ENCODE measurements at regions not wholly inside any gene's neighbourhood (a gene's known extent, or its start where the extent isn't known, plus 50 kb on each side); places are given as distances from the start of the nearest gene placed in this dataset.

- no peak overlapping the region for H3K27ac ChIP-seq (ENCODE audit: low read depth, low read length)
- no peak overlapping the region for H3K4me3 ChIP-seq (replicated peaks in 1 of 2; ENCODE audit: low read depth in 1 of 2, low read length in 2 of 2)
- no peaks in the 10 kb centered on the region for H3K79me2 ChIP-seq (ENCODE audit: insufficient read depth, low read length)
- BruUV-seq (replicated peaks), result no TSS peak
- ChIA-PET POLR2A (no interaction called here), RAD21 (ENCODE audit: low non-redundant PET in 1 of 2, low total read pairs in 2 of 2, uncharacterized antibody in 2 of 2, unreplicated experiment in 2 of 2) (no interaction called here), CTCF (no interaction called here)
- no peak overlapping the region for H2AFZ ChIP-seq (ENCODE audit: low read depth, low read length, poor library complexity, severe bottlenecking)
- intact Hi-C loops (cut with micrococcal nuclease), result no loop called here
- no peak overlapping the region for H3K9ac ChIP-seq (ENCODE audit: low read length)
- ATAC-seq, result no peak
- no peaks in the 10 kb centered on the region for H3K4me1 ChIP-seq (ENCODE audit: control insufficient read depth in 1 of 2, insufficient read depth in 2 of 2, low read length in 2 of 2)
- no peaks in the 10 kb centered on the region for H3K9me2 ChIP-seq (ENCODE audit: insufficient read depth)
- no peaks in the 10 kb centered on the region for H4K20me1 ChIP-seq (ENCODE audit: insufficient read depth)
- H3K9me3 ChIP-seq (ENCODE audit: control insufficient read depth in 1 of 2, insufficient read depth in 1 of 2, low read depth in 1 of 2, low read length in 2 of 2), result no peaks in the 10 kb centered on the region
- TF ChIP-seq ZFX (IDR thresholded peaks at IDR 0.05) (no peak), SRF (IDR thresholded peaks at IDR 0.05; ENCODE audit: low read depth) (no peak), MAX (IDR thresholded peaks at IDR 0.05) (no peak), POLR2AphosphoS5 (IDR thresholded peaks at IDR 0.05; ENCODE audit: low read depth, low read length) (no peak)
- TF ChIP-seq, protein P1, sequence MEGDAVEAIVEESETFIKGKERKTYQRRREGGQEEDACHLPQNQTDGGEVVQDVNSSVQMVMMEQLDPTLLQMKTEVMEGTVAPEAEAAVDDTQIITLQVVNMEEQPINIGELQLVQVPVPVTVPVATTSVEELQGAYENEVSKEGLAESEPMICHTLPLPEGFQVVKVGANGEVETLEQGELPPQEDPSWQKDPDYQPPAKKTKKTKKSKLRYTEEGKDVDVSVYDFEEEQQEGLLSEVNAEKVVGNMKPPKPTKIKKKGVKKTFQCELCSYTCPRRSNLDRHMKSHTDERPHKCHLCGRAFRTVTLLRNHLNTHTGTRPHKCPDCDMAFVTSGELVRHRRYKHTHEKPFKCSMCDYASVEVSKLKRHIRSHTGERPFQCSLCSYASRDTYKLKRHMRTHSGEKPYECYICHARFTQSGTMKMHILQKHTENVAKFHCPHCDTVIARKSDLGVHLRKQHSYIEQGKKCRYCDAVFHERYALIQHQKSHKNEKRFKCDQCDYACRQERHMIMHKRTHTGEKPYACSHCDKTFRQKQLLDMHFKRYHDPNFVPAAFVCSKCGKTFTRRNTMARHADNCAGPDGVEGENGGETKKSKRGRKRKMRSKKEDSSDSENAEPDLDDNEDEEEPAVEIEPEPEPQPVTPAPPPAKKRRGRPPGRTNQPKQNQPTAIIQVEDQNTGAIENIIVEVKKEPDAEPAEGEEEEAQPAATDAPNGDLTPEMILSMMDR (IDR thresholded peaks at IDR 0.05 in 2 of 3, conservative IDR thresholded peaks at IDR 0.05 in 1 of 3; ENCODE audit: borderline replicate concordance in 1 of 3, insufficient read depth in 1 of 3, low read depth in 2 of 3, low read length in 2 of 3), result no peak
- no peaks in the 10 kb centered on the region; the same call in none of the 2 replicates for H3K27me3 ChIP-seq (ENCODE audit: insufficient read depth, low read length)
- no peak overlapping the region for H3K4me2 ChIP-seq (ENCODE audit: low read length)
- DNase-seq (ENCODE audit: low read depth, low spot score), result no peak
- no peaks in the 10 kb centered on the region for H3K36me3 ChIP-seq (ENCODE audit: control insufficient read depth in 1 of 2, insufficient read depth in 2 of 2, low read length in 2 of 2)
These were observed 988.4 kb downstream of the KCNMA1 start for GRCh38 chr10:76649254-76649653.

DNA sequence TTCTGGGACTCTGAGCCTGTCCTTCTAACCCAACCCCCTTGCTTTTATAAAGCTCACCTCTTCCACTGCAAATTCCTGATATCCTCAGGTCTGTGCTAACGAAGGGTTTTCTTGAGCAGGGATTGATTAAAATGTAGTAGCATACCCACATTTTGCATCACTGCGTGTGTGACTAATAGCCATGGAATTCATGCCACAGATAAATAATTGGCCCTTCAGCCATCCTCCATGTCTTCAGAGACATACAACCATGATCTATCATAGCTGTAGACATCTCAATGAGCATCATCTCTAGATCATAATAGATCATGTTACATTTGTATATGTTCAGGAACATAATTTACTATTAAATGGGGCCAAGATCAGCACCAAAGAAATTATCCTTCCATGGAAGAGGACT, 990.3 kb downstream of the KCNMA1 start:
- no peaks in the 10 kb centered on the region for H3K4me1 ChIP-seq (ENCODE audit: control insufficient read depth in 1 of 2, insufficient read depth in 2 of 2, low read length in 2 of 2)
- no peaks in the 10 kb centered on the region for H3K9me3 ChIP-seq (ENCODE audit: control insufficient read depth in 1 of 2, insufficient read depth in 1 of 2, low read depth in 1 of 2, low read length in 2 of 2)
- RAD21 ChIA-PET (ENCODE audit: low non-redundant PET in 1 of 2, low total read pairs in 2 of 2, uncharacterized antibody in 2 of 2, unreplicated experiment in 2 of 2), result no interaction called here
- TF ChIP-seq SRF (IDR thresholded peaks at IDR 0.05; ENCODE audit: low read depth) (no peak), POLR2A (IDR thresholded peaks at IDR 0.05; ENCODE audit: borderline replicate concordance, extremely low read depth, insufficient read depth, insufficient read length) (no peak), RAD21 (IDR thresholded peaks at IDR 0.05; ENCODE audit: low read depth) (no peak), JUND (IDR thresholded peaks at IDR 0.05) (no peak), TCF7L2 (IDR thresholded peaks at IDR 0.05; ENCODE audit: borderline replicate concordance, extremely low read depth, insufficient read depth, insufficient read length) (no peak), ATF3 (IDR thresholded peaks at IDR 0.05) (no peak), EZH2phosphoT487 (IDR thresholded peaks at IDR 0.05; ENCODE audit: borderline replicate concordance) (no peak), YY1 (IDR thresholded peaks at IDR 0.05; ENCODE audit: extremely low read depth, insufficient replicate concordance, low read depth, low read length) (no peak), ZNF274 (IDR thresholded peaks at IDR 0.05; ENCODE audit: low read depth, low read length) (no peak), ZBTB33 (IDR thresholded peaks at IDR 0.05; ENCODE audit: extremely low read depth, insufficient replicate concordance, low read length) (no peak), CBX3 (IDR thresholded peaks at IDR 0.05; ENCODE audit: low read depth) (no peak), MAX (IDR thresholded peaks at IDR 0.05) (no peak), SP1 (IDR thresholded peaks at IDR 0.05; ENCODE audit: low read depth) (no peak), ZFX (IDR thresholded peaks at IDR 0.05) (no peak), CEBPB (IDR thresholded peaks at IDR 0.05; ENCODE audit: low read depth) (no peak)
- CTCF ChIA-PET, result no interaction called here
- intact Hi-C loops (cut with micrococcal nuclease), result no loop called here
- H4K20me1 ChIP-seq (ENCODE audit: insufficient read depth), result no peaks in the 10 kb centered on the region
- no peak for DNase-seq (ENCODE audit: low read depth, low spot score)
- ATAC-seq, result no peak
- H3K4me3 ChIP-seq (replicated peaks in 1 of 2; ENCODE audit: low read depth in 1 of 2, low read length in 2 of 2), result no peak overlapping the region
- no peaks in the 10 kb centered on the region for H3K36me3 ChIP-seq (ENCODE audit: control insufficient read depth in 1 of 2, insufficient read depth in 2 of 2, low read length in 2 of 2)
- H3K9ac ChIP-seq (ENCODE audit: low read length), result no peak overlapping the region
- peaks cover 6% of the 10 kb centered on the region for H3K27me3 ChIP-seq (ENCODE audit: insufficient read depth, low read length)
- POLR2A ChIA-PET, result no interaction called here
- H3K79me2 ChIP-seq (ENCODE audit: insufficient read depth, low read length), result no peaks in the 10 kb centered on the region
- H3K9me2 ChIP-seq (ENCODE audit: insufficient read depth), result no peaks in the 10 kb centered on the region
- no TSS peak for BruUV-seq (replicated peaks)
- H2AFZ ChIP-seq (ENCODE audit: low read depth, low read length, poor library complexity, severe bottlenecking), result no peak overlapping the region
- no peak overlapping the region for H3K4me2 ChIP-seq (ENCODE audit: low read length)
- no peak overlapping the region for H3K27ac ChIP-seq (ENCODE audit: low read depth, low read length)
